Bone marrow (tissue), 2 donors: ENCODE measurements at regions not wholly inside any gene's neighbourhood (a gene's known extent, or its start where the extent isn't known, plus 50 kb on each side); places are given as distances from the start of the nearest gene placed in this dataset.

Experiments
- DNase-seq, 2 donors: peaks; one replicate each; lab custom pipeline; 2025; lab: John Stamatoyannopoulos, UW

DNA sequence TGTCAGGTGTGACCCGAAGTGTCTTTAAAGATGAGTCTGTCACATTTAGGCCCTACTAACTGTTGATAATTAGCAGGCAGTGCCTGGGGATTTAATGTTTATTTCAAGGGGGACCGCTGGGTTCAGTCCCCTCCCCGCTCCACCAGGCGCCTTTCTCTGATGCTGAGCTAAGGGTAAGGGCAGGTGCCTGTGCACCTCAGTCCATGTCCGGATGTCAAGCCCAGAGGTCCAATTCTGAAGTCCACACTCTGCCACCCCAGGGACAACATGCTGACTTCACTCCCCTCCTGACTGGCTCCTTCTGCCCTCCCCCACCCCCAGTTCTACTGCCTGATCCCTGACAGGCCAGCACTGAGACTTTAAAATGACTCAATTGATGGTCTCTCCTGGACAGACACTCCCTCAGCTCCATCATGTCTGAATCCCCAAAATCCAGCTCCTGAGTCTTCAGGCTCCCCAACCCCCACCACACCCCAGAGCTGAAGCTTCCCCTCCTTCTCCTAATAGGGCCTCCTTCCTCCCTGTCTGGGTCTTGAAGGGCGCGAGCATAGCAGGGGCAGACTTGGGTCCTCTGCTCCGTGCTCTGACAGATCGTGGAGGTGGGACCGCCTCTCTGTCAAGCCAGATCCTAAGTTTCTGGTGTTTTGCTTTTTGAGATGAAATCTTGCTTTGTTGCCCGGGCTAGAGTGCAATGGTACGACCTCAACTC, 49.8 kb upstream of the ANO1 start:
- no peak for DNase-seq
